ENCODE measurements at regions not wholly inside any gene's neighbourhood (a gene's known extent, or its start where the extent isn't known, plus 50 kb on each side); places are given as distances from the start of the nearest gene placed in this dataset.

DNA sequence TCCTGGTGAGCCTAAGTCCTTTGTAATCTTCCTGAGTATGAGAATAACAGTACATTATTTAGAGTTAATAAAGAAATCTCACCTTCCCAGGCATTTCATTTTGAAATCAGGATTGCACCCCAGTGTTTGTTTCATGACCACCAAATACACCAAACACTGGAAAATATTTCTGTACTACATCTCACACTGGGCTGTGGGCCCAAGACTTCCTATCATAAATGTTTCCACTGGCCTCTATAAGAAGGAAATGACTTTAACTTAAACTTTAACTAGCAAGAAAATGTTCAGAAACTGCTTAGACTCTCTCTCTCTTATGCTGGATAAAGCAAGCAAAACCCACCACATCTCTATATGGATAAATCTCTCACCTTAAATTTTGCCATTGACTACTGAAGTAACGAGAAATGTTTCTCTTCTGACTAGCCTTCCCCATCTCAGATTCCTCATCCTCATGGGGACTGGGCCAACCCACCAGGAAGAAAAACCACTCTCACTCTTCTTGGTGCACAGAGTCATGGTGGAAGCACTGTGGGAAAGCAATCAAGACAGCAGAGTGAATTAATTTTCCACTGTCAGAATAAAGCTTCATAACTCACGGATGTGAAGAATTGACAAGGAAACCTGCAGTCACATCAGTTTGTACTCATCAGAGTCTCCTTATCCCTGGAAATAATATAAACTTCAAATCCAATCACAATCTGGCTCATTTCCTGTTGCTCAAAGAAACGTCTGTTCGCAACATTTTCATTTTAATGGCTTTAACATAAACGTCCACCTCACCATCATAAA is 859.6 kb downstream of the EPHA3 start:
- no peak overlapping the region for H3K4me3 Mint-ChIP-seq
- DNase-seq, result no peak
- WGBS, 2 experiments (ENCODE audit: insufficient coverage in 1 of 2, insufficient read length in 1 of 2), result 92 to 100% methylated on average over 1 to 5 of the region's 5 CpGs

DNA sequence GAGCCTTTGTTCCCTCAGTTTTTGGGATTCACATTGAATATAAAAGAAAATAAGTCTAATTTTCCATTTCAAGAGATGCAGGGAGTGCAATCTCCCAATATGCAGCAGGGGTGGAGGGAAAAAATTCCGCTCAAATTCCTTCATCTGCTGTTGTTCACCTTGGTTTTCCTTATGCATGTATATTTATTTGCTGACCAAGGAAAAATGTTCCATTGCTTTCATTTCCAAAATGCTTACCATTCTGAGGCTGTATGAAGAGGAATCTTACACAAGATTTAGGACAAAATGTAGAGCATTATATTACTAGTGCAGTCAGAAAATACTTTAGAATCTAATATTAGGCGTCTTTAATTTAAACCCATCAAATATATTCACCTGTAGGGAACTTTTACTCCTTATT is 863.9 kb downstream of the EPHA3 start:
- H3K27me3 Mint-ChIP-seq (ENCODE audit: insufficient read depth), result no peaks in the 10 kb centered on the region

More for the DNA sequence above, 859.6 kb downstream of the EPHA3 start:
- Mint-ChIP-seq H3K4me1 (no peaks in the 10 kb centered on the region), H3K27ac (no peak overlapping the region), H3K27me3 (ENCODE audit: insufficient read depth) (no peaks in the 10 kb centered on the region), H3K36me3 (ENCODE audit: low read depth) (no peaks in the 10 kb centered on the region), H3K9me3 (peaks cover 7% of the 10 kb centered on the region)
- no peak overlapping the region for H3K4me3 ChIP-seq (ENCODE audit: low read length)
- H3K9ac ChIP-seq (ENCODE audit: extremely low read depth, low read length, poor library complexity, severe bottlenecking), result no peak overlapping the region
- no peaks in the 10 kb centered on the region for H3K36me3 ChIP-seq (ENCODE audit: control insufficient read depth, insufficient read depth, low read length)
- TF ChIP-seq, protein P1, sequence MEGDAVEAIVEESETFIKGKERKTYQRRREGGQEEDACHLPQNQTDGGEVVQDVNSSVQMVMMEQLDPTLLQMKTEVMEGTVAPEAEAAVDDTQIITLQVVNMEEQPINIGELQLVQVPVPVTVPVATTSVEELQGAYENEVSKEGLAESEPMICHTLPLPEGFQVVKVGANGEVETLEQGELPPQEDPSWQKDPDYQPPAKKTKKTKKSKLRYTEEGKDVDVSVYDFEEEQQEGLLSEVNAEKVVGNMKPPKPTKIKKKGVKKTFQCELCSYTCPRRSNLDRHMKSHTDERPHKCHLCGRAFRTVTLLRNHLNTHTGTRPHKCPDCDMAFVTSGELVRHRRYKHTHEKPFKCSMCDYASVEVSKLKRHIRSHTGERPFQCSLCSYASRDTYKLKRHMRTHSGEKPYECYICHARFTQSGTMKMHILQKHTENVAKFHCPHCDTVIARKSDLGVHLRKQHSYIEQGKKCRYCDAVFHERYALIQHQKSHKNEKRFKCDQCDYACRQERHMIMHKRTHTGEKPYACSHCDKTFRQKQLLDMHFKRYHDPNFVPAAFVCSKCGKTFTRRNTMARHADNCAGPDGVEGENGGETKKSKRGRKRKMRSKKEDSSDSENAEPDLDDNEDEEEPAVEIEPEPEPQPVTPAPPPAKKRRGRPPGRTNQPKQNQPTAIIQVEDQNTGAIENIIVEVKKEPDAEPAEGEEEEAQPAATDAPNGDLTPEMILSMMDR (conservative IDR thresholded peaks at IDR 0.05), result no peak
- peaks cover 11% of the 10 kb centered on the region for H3K9me3 ChIP-seq (ENCODE audit: control insufficient read depth, low read length)
- no peak overlapping the region for H3K27ac ChIP-seq (ENCODE audit: low read depth, low read length)
- H3K27me3 ChIP-seq (ENCODE audit: control insufficient read depth, insufficient read depth, low read length, poor library complexity, severe bottlenecking), result no peaks in the 10 kb centered on the region
- no peaks in the 10 kb centered on the region for H3K4me1 ChIP-seq (ENCODE audit: control insufficient read depth, insufficient read depth, low read length)

DNA sequence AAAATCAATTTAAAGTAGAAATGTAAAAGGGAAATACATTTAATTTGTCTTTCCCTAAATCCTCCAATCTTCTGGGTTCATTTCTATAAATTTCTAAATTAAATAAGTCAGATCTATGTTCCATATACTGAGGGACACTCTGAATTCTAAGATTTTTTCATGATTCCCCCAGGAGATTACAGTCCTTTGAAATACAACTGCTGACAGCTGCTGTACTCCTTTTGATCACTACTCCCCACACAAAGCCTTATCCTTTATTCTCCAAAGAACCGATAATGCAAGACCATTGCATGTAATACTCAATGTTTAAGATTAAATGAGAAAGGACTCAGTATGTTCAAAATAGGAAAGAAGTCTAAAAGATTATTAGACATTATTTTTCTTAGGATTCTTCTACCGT is 865.7 kb downstream of the EPHA3 start:
- H3K9me3 ChIP-seq (ENCODE audit: control insufficient read depth, low read length), result peaks cover 2% of the 10 kb centered on the region
- H3K4me3 ChIP-seq (ENCODE audit: low read length), result no peak overlapping the region
- no peaks in the 10 kb centered on the region for H3K27me3 ChIP-seq (ENCODE audit: control insufficient read depth, insufficient read depth, low read length, poor library complexity, severe bottlenecking)
- Mint-ChIP-seq H3K9me3 (no peaks in the 10 kb centered on the region), H3K4me3 (no peak overlapping the region), H3K4me1 (no peaks in the 10 kb centered on the region), H3K27me3 (ENCODE audit: insufficient read depth) (no peaks in the 10 kb centered on the region), H3K27ac (no peak overlapping the region), H3K36me3 (ENCODE audit: low read depth) (no peaks in the 10 kb centered on the region)
- H3K27ac ChIP-seq (ENCODE audit: low read depth, low read length), result no peak overlapping the region
- 84 to 89% methylated on average over 1 of the region's 2 CpGs for WGBS, 2 experiments (ENCODE audit: insufficient coverage in 1 of 2, insufficient read length in 1 of 2)
- no peak for DNase-seq
- H3K4me1 ChIP-seq (ENCODE audit: control insufficient read depth, insufficient read depth, low read length), result no peaks in the 10 kb centered on the region
- H3K36me3 ChIP-seq (ENCODE audit: control insufficient read depth, insufficient read depth, low read length), result no peaks in the 10 kb centered on the region
- no peak overlapping the region for H3K9ac ChIP-seq (ENCODE audit: extremely low read depth, low read length, poor library complexity, severe bottlenecking)
- TF ChIP-seq, protein P1 (conservative IDR thresholded peaks at IDR 0.05), result no peak

More for the DNA sequence above, 863.9 kb downstream of the EPHA3 start:
- Mint-ChIP-seq H3K36me3 (ENCODE audit: low read depth) (no peaks in the 10 kb centered on the region), H3K9me3 (peaks cover 2% of the 10 kb centered on the region), H3K27ac (no peak overlapping the region), H3K4me1 (no peaks in the 10 kb centered on the region), H3K4me3 (no peak overlapping the region)
- Histone ChIP-seq H3K9ac (ENCODE audit: extremely low read depth, low read length, poor library complexity, severe bottlenecking) (no peak overlapping the region), H3K36me3 (ENCODE audit: control insufficient read depth, insufficient read depth, low read length) (no peaks in the 10 kb centered on the region), H3K4me3 (ENCODE audit: low read length) (no peak overlapping the region), H3K9me3 (ENCODE audit: control insufficient read depth, low read length) (peaks cover 11% of the 10 kb centered on the region), H3K4me1 (ENCODE audit: control insufficient read depth, insufficient read depth, low read length) (no peaks in the 10 kb centered on the region), H3K27ac (ENCODE audit: low read depth, low read length) (no peak overlapping the region), H3K27me3 (ENCODE audit: control insufficient read depth, insufficient read depth, low read length, poor library complexity, severe bottlenecking) (no peaks in the 10 kb centered on the region)
- TF ChIP-seq, protein P1 (conservative IDR thresholded peaks at IDR 0.05), result no peak
- DNase-seq, result no peak
- 90 to 93% methylated on average over 2 of the region's 2 CpGs for WGBS, 2 experiments (ENCODE audit: insufficient coverage in 1 of 2, insufficient read length in 1 of 2)
